A549 (cell line): ENCODE measurements at regions not wholly inside any gene's neighbourhood (a gene's known extent, or its start where the extent isn't known, plus 50 kb on each side); places are given as distances from the start of the nearest gene placed in this dataset.

Experiments
- ATAC-seq, 2 experiments: fragments of 200-7000 bp in 1 of 2; fragments of >200 bp in 1 of 2; cut with Nextera tagmentation in 1 of 2; cut with Tn5 transposase in 1 of 2; 3 replicates each; pipeline versions ENCODE4 v1.8.0 to v1.9.1; 2018 to 2020; ENCODE audit warnings: mild to moderate bottlenecking in 1 of 2, moderate library complexity in 1 of 2
- CTCF ChIA-PET: fragments of 300-600 bp; sonication (Branson Sonifier 250); formaldehyde crosslinking; extraction: SDS; loops from one replicate; lab custom pipeline; 2021; ENCODE audit warnings: antibody characterized with exemption, inconsistent platforms; lab: Yijun Ruan, JAX
- POLR2A ChIA-PET: fragments of 350-600 bp; formaldehyde crosslinking; extraction: SDS; loops from one replicate; lab custom pipeline; 2021; ENCODE audit warnings: antibody characterized with exemption, inconsistent platforms; lab: Yijun Ruan, JAX
- DNase-seq, 2 experiments: peaks; one replicate each; pipeline versions ENCODE4 v3.0.0 to v3.0.0-alpha.2; 2011 to 2016; ENCODE audit warnings: low read depth in 1 of 2, low spot score in 1 of 2
- FAIRE-seq: peaks from 2 replicates; lab custom pipeline; 2011; peaks lifted over from hg19 to GRCh38; lab: Jason Lieb, UNC
- H3K27ac ChIP-seq, 2 experiments: fragments of >200 bp; sonication (Bioruptor Twin); formaldehyde crosslinking; 3 replicates each; pipeline ENCODE4 v1.5.1; 2016 to 2017
- H3K4me1 ChIP-seq: fragments of >200 bp; sonication (Bioruptor Twin); formaldehyde crosslinking; 3 replicates; pipeline ENCODE4 v1.6.1; 2016
- H3K4me2 ChIP-seq: fragments of >200 bp; sonication (Bioruptor Twin); formaldehyde crosslinking; 3 replicates; pipeline ENCODE4 v1.6.1; 2016
- H3K4me3 ChIP-seq: fragments of >200 bp; sonication (Bioruptor Twin); formaldehyde crosslinking; 3 replicates; pipeline ENCODE4 v1.5.1; 2016
- H3K9me3 ChIP-seq: fragments of >200 bp; sonication (Bioruptor Twin); formaldehyde crosslinking; 3 replicates; pipeline ENCODE4 v1.6.1; 2016
- EHF ChIP-seq: fragments of 250-450 bp; sonication (Bioruptor Pico); IDR thresholded peaks from 2 replicates; pipeline ENCODE4 v1.5.0; 2020; ENCODE audit warnings: mild to moderate bottlenecking
- ESRRA ChIP-seq: fragments of 150-350 bp; IDR thresholded peaks from 2 replicates; pipeline ENCODE4 v1.6.1; 2014; ENCODE audit warnings: mild to moderate bottlenecking, low read length, borderline replicate concordance
- FOSL2 ChIP-seq, 2 experiments: fragments of 450-650 bp in 1 of 2; fragments of >200 bp in 1 of 2; sonication (Bioruptor Twin) in 1 of 2; formaldehyde crosslinking; IDR thresholded peaks; 2 replicates each; pipeline versions ENCODE4 v1.5.0 to v1.6.1; 2016 to 2020; ENCODE audit warnings: mild to moderate bottlenecking in 1 of 2, moderate library complexity in 1 of 2
- FOXS1 ChIP-seq: fragments of 250-450 bp; sonication (Bioruptor Pico); IDR thresholded peaks from 2 replicates; pipeline ENCODE4 v1.5.0; 2020; ENCODE audit warnings: mild to moderate bottlenecking, moderate library complexity
- HOXB13 ChIP-seq: fragments of 250-450 bp; sonication (Bioruptor Pico); IDR thresholded peaks from 2 replicates; pipeline ENCODE4 v1.5.0; 2020; ENCODE audit warnings: low read depth, mild to moderate bottlenecking, moderate library complexity
- KDM1A ChIP-seq: fragments of 200-600 bp; sonication (generic); IDR thresholded peaks from 2 replicates; pipeline ENCODE4 v1.6.1; 2016; ENCODE audit warnings: low read depth, mild to moderate bottlenecking
- MAZ ChIP-seq: fragments of 150-350 bp; IDR thresholded peaks from 2 replicates; pipeline ENCODE4 v1.6.1; 2014; ENCODE audit warnings: antibody characterized with exemption, low read depth, low read length, borderline replicate concordance
- NPAS2 ChIP-seq: fragments of 250-450 bp; sonication (Bioruptor Pico); IDR thresholded peaks from 2 replicates; pipeline ENCODE4 v1.8.0; 2022; ENCODE audit warnings: mild to moderate bottlenecking, moderate library complexity, borderline replicate concordance
- RCOR1 ChIP-seq: fragments of 150-350 bp; IDR thresholded peaks from 2 replicates; pipeline ENCODE4 v1.6.1; 2014; ENCODE audit warnings: antibody characterized with exemption, low read length, low read depth
- TFCP2L1 ChIP-seq: fragments of 250-450 bp; sonication (Bioruptor Pico); IDR thresholded peaks from 2 replicates; pipeline ENCODE4 v1.5.0; 2021; ENCODE audit warnings: mild to moderate bottlenecking
- ZC3H11A ChIP-seq: fragments of 450-650 bp; IDR thresholded peaks from 2 replicates; pipeline ENCODE4 v1.6.1; 2014; ENCODE audit warnings: antibody characterized with exemption, mild to moderate bottlenecking
- ZFP36 ChIP-seq: fragments of 450-650 bp; IDR thresholded peaks from 2 replicates; pipeline ENCODE4 v1.6.1; 2014; ENCODE audit warnings: borderline replicate concordance; ENCODE audit not compliant: partially characterized antibody
- ZSCAN20 ChIP-seq: fragments of 250-450 bp; sonication (Bioruptor Pico); IDR thresholded peaks from 2 replicates; pipeline ENCODE4 v1.8.0; 2022; ENCODE audit warnings: mild to moderate bottlenecking, moderate library complexity
- WGBS: methylation state at CpG from one replicate; pipeline ENCODE4 v1.1.6; 2017; ENCODE audit errors: missing lambda C conversion rate; 5-methylcytosine and 5-hydroxymethylcytosine counted together
- TF ChIP-seq, protein P1 (sequence below): fragments of >200 bp; sonication (Bioruptor Twin); formaldehyde crosslinking; IDR thresholded peaks from 2 replicates; pipeline ENCODE4 v1.6.1; 2016

DNA sequence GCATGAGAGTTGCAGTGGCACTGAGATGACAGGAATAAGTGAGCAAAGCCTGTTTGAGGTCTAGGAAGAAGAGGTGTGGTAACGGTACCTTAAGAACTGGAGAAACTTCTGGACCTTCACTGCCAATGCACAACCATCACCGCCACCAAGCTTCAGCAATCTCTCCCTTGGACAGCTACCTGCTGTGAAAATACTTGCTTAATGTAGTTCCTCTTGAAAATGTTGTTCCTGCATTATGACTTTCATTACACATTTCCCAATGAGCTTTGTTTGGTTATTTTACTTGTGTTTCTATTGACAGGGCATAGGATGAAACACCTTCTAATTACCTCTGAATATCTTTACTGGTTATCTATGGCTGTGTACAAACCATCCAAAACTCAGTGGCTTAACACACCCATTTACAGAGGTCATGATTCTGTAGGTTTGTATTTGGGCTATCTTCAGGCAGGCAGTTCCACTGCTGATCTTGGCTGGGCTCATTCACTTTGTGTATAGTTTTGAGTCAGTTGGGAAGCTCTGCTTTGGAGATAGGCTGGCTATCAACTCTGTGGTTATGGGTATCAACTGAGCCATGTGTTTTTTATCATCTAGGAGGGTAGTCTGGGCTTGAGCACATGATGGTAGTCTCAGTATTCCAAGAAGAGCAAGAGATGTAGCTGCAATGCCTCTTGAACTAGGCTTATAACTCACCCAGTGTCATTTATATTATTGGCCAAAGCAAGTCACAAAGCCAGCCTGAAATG lies 149.4 kb downstream of the ELAVL4 start:
- no peaks in the 10 kb centered on the region for H3K4me1 ChIP-seq
- H3K4me2 ChIP-seq: no peak overlapping the region
- 7% methylated on average over 2 of the region's 2 CpGs for WGBS
- DNase-seq (no peak), FAIRE-seq (no peak), ATAC-seq (no peak)
- POLR2A ChIA-PET: no interaction called here
- CTCF ChIA-PET: interaction anchor here (1.7 kb wide), 1 partner anchor 14 kb away, joined by 8 read pairs; no protein-coding TSS in a partner anchor
- H3K4me3 ChIP-seq: no peak overlapping the region
- TF ChIP-seq NPAS2 (CRISPR knock-in tag) (no peak), RCOR1 (no peak), FOSL2 (IDR thresholded peaks at IDR 0.05) (no peak), FOSL2 (CRISPR knock-in tag; IDR thresholded peaks at IDR 0.05) (no peak), ZFP36 (no peak), ESRRA (no peak), ZSCAN20 (CRISPR knock-in tag) (no peak), ZC3H11A (no peak), HOXB13 (CRISPR knock-in tag) (no peak), FOXS1 (CRISPR knock-in tag) (no peak), TFCP2L1 (CRISPR knock-in tag) (no peak), EHF (no peak)
- TF ChIP-seq, protein P1, sequence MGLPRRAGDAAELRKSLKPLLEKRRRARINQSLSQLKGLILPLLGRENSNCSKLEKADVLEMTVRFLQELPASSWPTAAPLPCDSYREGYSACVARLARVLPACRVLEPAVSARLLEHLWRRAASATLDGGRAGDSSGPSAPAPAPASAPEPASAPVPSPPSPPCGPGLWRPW: no peak
- H3K27ac ChIP-seq: no peak overlapping the region
- no peaks in the 10 kb centered on the region for H3K9me3 ChIP-seq

DNA sequence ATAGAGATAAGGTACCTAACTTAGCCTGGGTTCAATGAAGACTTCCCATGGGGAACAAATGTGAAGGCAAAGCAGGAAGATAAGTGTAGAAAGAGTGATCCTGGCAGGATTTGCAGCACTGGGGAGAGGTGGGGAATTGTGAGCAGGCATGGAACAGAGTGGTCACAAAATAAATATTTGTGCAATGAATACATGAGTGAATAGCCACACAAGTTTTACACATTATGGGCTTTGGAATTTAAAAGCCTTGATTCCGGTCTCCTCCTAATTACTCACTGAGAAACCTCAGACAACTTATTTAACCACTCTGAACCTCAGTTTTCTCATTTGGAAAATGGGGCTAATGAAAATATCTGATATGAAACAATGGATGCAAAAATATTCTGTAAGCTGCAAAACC lies 148.3 kb downstream of the ELAVL4 start:
- TF ChIP-seq HOXB13 (CRISPR knock-in tag): no peak
- no peak for TF ChIP-seq MAZ
- no peak for TF ChIP-seq KDM1A
- WGBS: 0% methylated on average over 1 of the region's 1 CpG
- no peaks in the 10 kb centered on the region for H3K9me3 ChIP-seq
- no peak overlapping the region for H3K4me3 ChIP-seq
- DNase-seq: no peak
- CTCF ChIA-PET: no interaction called here
- no peak for FAIRE-seq
- no peak for ATAC-seq
- no peaks in the 10 kb centered on the region for H3K4me1 ChIP-seq
- H3K27ac ChIP-seq: no peak overlapping the region
- POLR2A ChIA-PET: no interaction called here
- no peak overlapping the region for H3K4me2 ChIP-seq
